Right hindlimb (tissue), 1 donor: ENCODE measurements at regions not wholly inside any gene's neighbourhood (a gene's known extent, or its start where the extent isn't known, plus 50 kb on each side); places are given as distances from the start of the nearest gene placed in this dataset.

Source experiments
- DNase-seq: peaks from one replicate; pipeline ENCODE4 v3.0.0-alpha.2; 2018

GRCh38 chr12:91327131-91327530 lies 144.5 kb upstream of the DCN start:
- no peak for DNase-seq

GRCh38 chr12:91326058-91327027 lies 143.7 kb upstream of the DCN start:
- DNase-seq = peak; percentile 70

- no peak for DNase-seq
Observed at GRCh38 chr12:91320999-91321398, 138.4 kb upstream of the DCN start.

- DNase-seq = no peak
Observed at GRCh38 chr12:91319071-91319760, 136.6 kb upstream of the DCN start.

GRCh38 chr12:91317306-91317705 lies 134.7 kb upstream of the DCN start:
- DNase-seq = no peak

GRCh38 chr12:91316907-91317269 lies 134.3 kb upstream of the DCN start:
- DNase-seq = no peak

- DNase-seq = no peak
Observed at GRCh38 chr12:91316161-91316906, 133.7 kb upstream of the DCN start.

GRCh38 chr12:91311081-91311480 lies 128.5 kb upstream of the DCN start:
- DNase-seq = no peak

GRCh38 chr12:91309450-91309849 lies 126.8 kb upstream of the DCN start:
- no peak for DNase-seq

- DNase-seq = no peak
Observed at GRCh38 chr12:91307957-91308670, 125.5 kb upstream of the DCN start.

GRCh38 chr12:91290354-91290753 lies 107.7 kb upstream of the DCN start:
- DNase-seq = no peak

- no peak for DNase-seq
Observed at GRCh38 chr12:91289906-91290305, 107.3 kb upstream of the DCN start.

- no peak for DNase-seq
Observed at GRCh38 chr12:91289072-91289471, 106.5 kb upstream of the DCN start.

GRCh38 chr12:91287753-91288152 lies 105.1 kb upstream of the DCN start:
- no peak for DNase-seq

- no peak for DNase-seq
Observed at GRCh38 chr12:91278126-91278525, 95.5 kb upstream of the DCN start.

- DNase-seq = no peak
Observed at GRCh38 chr12:91276509-91276908, 93.9 kb upstream of the DCN start.

GRCh38 chr12:91275321-91275720 lies 92.7 kb upstream of the DCN start:
- DNase-seq = no peak

- peak; percentile 55 for DNase-seq
Observed at GRCh38 chr12:91274916-91275315, 92.3 kb upstream of the DCN start.

- peak; percentile 28 for DNase-seq
Observed at GRCh38 chr12:91273560-91273959, 90.9 kb upstream of the DCN start.

- DNase-seq = peak; percentile 38
Observed at GRCh38 chr12:91272461-91273063, 89.9 kb upstream of the DCN start.

GRCh38 chr12:91271185-91271584 lies 88.6 kb upstream of the DCN start:
- no peak for DNase-seq

- no peak for DNase-seq
Observed at GRCh38 chr12:91267039-91267438, 84.4 kb upstream of the DCN start.
